Thymus (tissue), 11 donors: ENCODE measurements at regions not wholly inside any gene's neighbourhood (a gene's known extent, or its start where the extent isn't known, plus 50 kb on each side); places are given as distances from the start of the nearest gene placed in this dataset.
A peak's percentile ranks its signal among the peaks of the same experiment; 100 is the strongest.

ENCODE experiments used
- DNase-seq, 9 donors: peaks; one replicate each; pipeline ENCODE4 v3.0.0-alpha.2; 2013; ENCODE audit warnings: low spot score in 9 of 9, low read depth in 6 of 9, missing footprints in 1 of 9
- H3K27ac ChIP-seq, 2 donors: one replicate each; pipeline ENCODE4 v1.5.1; 2013; ENCODE audit warnings: control low read depth in 1 of 2, low read depth in 1 of 2, low read length in 1 of 2, mild to moderate bottlenecking in 1 of 2, moderate library complexity in 1 of 2
- H3K27me3 ChIP-seq, 2 donors: one replicate each; pipeline ENCODE4 v1.5.1; 2013; ENCODE audit warnings: low read length in 1 of 2; ENCODE audit not compliant: control insufficient read depth in 2 of 2, insufficient read depth in 1 of 2
- H3K36me3 ChIP-seq, 2 donors: one replicate each; pipeline ENCODE4 v1.5.1; 2013; ENCODE audit warnings: low read length in 1 of 2, mild to moderate bottlenecking in 1 of 2, moderate library complexity in 1 of 2; ENCODE audit not compliant: control insufficient read depth in 2 of 2, insufficient read depth in 2 of 2
- H3K4me1 ChIP-seq, 2 donors: one replicate each; pipeline ENCODE4 v1.5.1; 2013; ENCODE audit warnings: low read length in 2 of 2; ENCODE audit not compliant: control insufficient read depth in 2 of 2, insufficient read depth in 2 of 2
- H3K4me3 ChIP-seq, 2 donors: one replicate each; pipeline ENCODE4 v1.5.1; 2013; ENCODE audit warnings: low read length in 2 of 2, control low read depth in 1 of 2, mild to moderate bottlenecking in 1 of 2
- H3K9me3 ChIP-seq, 2 donors: one replicate each; pipeline ENCODE4 v1.5.1; 2013; ENCODE audit warnings: low read length in 1 of 2, mild to moderate bottlenecking in 1 of 2; ENCODE audit not compliant: control insufficient read depth in 2 of 2, insufficient read depth in 1 of 2
- WGBS: extraction: QIAGEN DNeasy Blood & Tissue Kit; methylation state at CpG from one replicate; pipeline ENCODE4 v1.1.7; 2013; 5-methylcytosine and 5-hydroxymethylcytosine counted together
- donor health status: healthy.

- H3K4me3 ChIP-seq: no peak overlapping the region
- no peaks in the 10 kb centered on the region for H3K4me1 ChIP-seq
- no peaks in the 10 kb centered on the region for H3K9me3 ChIP-seq
- no peaks in the 10 kb centered on the region for H3K27me3 ChIP-seq
- no peak overlapping the region for H3K27ac ChIP-seq
- no peaks in the 10 kb centered on the region for H3K36me3 ChIP-seq
- DNase-seq: no peak
Measured at GRCh38 chr21:27122686-27123085, 155.8 kb upstream of the ADAMTS5 start.

GRCh38 chr21:27114111-27114510 lies 147.2 kb upstream of the ADAMTS5 start:
- WGBS: 94% methylated on average over 2 of the region's 2 CpGs
- DNase-seq: no peak
- H3K4me1 ChIP-seq: no peaks in the 10 kb centered on the region
- peaks cover 0 to 3% of the 10 kb centered on the region in 2 donors for H3K9me3 ChIP-seq
- H3K36me3 ChIP-seq: no peaks in the 10 kb centered on the region
- no peaks in the 10 kb centered on the region for H3K27me3 ChIP-seq
- H3K4me3 ChIP-seq: no peak overlapping the region
- no peak overlapping the region for H3K27ac ChIP-seq

- no peak overlapping the region for H3K27ac ChIP-seq
- no peak for DNase-seq
- no peaks in the 10 kb centered on the region for H3K36me3 ChIP-seq
- no peaks in the 10 kb centered on the region for H3K27me3 ChIP-seq
- H3K4me1 ChIP-seq: no peaks in the 10 kb centered on the region
- H3K9me3 ChIP-seq: peaks cover 0 to 3% of the 10 kb centered on the region in 2 donors
- no peak overlapping the region for H3K4me3 ChIP-seq
Measured at GRCh38 chr21:27112186-27112585, 145.3 kb upstream of the ADAMTS5 start.

- 70% methylated on average over 2 of the region's 2 CpGs for WGBS
- H3K4me3 ChIP-seq: no peak overlapping the region
- H3K9me3 ChIP-seq: peaks cover 0 to 3% of the 10 kb centered on the region in 2 donors
- no peaks in the 10 kb centered on the region for H3K27me3 ChIP-seq
- H3K36me3 ChIP-seq: no peaks in the 10 kb centered on the region
- H3K4me1 ChIP-seq: no peaks in the 10 kb centered on the region
- DNase-seq: no peak
- H3K27ac ChIP-seq: no peak overlapping the region
Measured at GRCh38 chr21:27110956-27111355, 144.1 kb upstream of the ADAMTS5 start.

GRCh38 chr21:27108701-27109100 lies 141.8 kb upstream of the ADAMTS5 start:
- no peak overlapping the region for H3K4me3 ChIP-seq
- no peak overlapping the region for H3K27ac ChIP-seq
- no peaks in the 10 kb centered on the region for H3K27me3 ChIP-seq
- DNase-seq: no peak
- no peaks in the 10 kb centered on the region for H3K9me3 ChIP-seq
- WGBS: 91% methylated on average over 2 of the region's 2 CpGs
- H3K4me1 ChIP-seq: no peaks in the 10 kb centered on the region
- no peaks in the 10 kb centered on the region for H3K36me3 ChIP-seq

- no peaks in the 10 kb centered on the region for H3K27me3 ChIP-seq
- WGBS: 89% methylated on average over 1 of the region's 1 CpG
- H3K4me3 ChIP-seq: no peak overlapping the region
- H3K9me3 ChIP-seq: no peaks in the 10 kb centered on the region
- H3K27ac ChIP-seq: no peak overlapping the region
- no peaks in the 10 kb centered on the region for H3K4me1 ChIP-seq
- no peaks in the 10 kb centered on the region for H3K36me3 ChIP-seq
- DNase-seq: peak in 1 of 9 donors; percentile 7
Measured at GRCh38 chr21:27108228-27108627, 141.3 kb upstream of the ADAMTS5 start.

- Histone ChIP-seq H3K4me3 (no peak overlapping the region), H3K27me3 (no peaks in the 10 kb centered on the region), H3K27ac (no peak overlapping the region), H3K4me1 (no peaks in the 10 kb centered on the region), H3K36me3 (no peaks in the 10 kb centered on the region), H3K9me3 (no peaks in the 10 kb centered on the region)
- 57% methylated on average over 5 of the region's 5 CpGs for whole genome bisulfite sequencing
- no peak for DNase-seq
Measured at GRCh38 chr21:27104846-27105431, 138.1 kb upstream of the ADAMTS5 start.

- H3K27me3 ChIP-seq: no peaks in the 10 kb centered on the region
- no peak overlapping the region for H3K27ac ChIP-seq
- no peaks in the 10 kb centered on the region for H3K36me3 ChIP-seq
- H3K4me1 ChIP-seq: no peaks in the 10 kb centered on the region
- DNase-seq: no peak
- H3K4me3 ChIP-seq: no peak overlapping the region
- H3K9me3 ChIP-seq: no peaks in the 10 kb centered on the region
Measured at GRCh38 chr21:27103768-27104167, 136.9 kb upstream of the ADAMTS5 start.

- H3K27ac ChIP-seq: no peak overlapping the region
- no peak overlapping the region for H3K4me3 ChIP-seq
- DNase-seq: no peak
- WGBS: 93% methylated on average over 1 of the region's 1 CpG
- no peaks in the 10 kb centered on the region for H3K4me1 ChIP-seq
- no peaks in the 10 kb centered on the region for H3K9me3 ChIP-seq
- no peaks in the 10 kb centered on the region for H3K36me3 ChIP-seq
- no peaks in the 10 kb centered on the region for H3K27me3 ChIP-seq
Measured at GRCh38 chr21:27101523-27101922, 134.6 kb upstream of the ADAMTS5 start.
